HG03432 (cell line): ENCODE measurements at regions not wholly inside any gene's neighbourhood (a gene's known extent, or its start where the extent isn't known, plus 50 kb on each side); places are given as distances from the start of the nearest gene placed in this dataset.

Source experiments
- ATAC-seq: cut with Tn5 transposase; IDR thresholded peaks from one replicate; pipeline ENCODE4 v1.9.1; 2021; ENCODE audit warnings: mild to moderate bottlenecking, moderate library complexity; ENCODE audit not compliant: unreplicated experiment

DNA sequence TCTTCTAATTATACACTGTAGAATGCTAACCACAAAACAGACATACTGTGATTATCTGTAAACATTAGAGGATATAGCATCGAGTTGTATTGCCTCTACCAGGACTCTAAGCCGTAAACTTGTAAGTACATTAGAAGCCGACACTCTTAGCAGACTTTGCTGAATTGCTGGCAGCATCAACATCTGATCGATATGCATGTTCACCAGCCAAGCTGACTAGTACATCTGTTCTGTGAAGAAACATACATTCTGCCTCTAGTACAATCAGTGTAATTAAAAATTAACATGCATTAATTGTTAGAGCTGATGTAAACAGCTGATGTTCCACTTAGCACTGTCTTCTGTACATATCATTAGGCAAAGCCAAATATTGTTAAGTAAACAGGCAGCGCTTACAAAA, 502.2 kb downstream of the NR4A2 start:
- no peak for ATAC-seq

DNA sequence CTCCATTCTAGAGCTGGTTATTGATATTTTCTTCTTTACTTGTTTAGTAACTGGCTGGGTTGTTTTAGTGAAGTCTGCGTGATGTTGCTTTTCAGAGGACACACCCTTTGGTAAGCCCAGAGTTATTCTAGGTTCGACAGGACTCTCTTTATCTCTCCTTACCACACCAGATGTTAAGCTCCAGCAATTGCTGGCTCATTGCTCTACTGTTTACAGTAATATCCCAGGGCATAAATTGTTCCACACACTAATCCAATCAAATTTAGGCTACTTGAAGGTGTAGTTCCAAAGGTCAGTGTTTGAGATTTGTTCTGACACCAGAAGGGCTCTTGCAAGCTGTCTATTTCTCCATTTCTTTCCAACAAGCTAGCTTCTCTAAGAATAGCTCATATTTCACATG, 506.6 kb downstream of the NR4A2 start:
- no peak for ATAC-seq

DNA sequence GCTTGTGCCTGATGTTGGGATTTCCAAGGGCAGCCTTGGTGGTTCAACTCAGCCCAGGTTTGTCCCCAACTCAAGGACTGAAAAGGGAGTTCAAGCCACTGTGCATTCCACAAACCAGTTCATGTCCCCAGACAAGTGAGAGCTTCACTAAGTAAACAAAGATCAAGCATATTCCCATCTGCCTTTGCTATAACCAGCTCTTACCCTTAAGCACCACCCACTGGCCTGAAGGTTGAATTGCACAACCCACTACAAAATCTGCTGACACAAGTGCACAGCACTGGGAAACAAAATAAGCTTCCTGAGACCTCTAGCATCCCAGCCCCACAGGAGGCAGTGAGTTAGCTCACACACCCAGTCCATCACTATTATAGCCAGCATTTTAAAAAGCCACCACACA, 516.7 kb downstream of the NR4A2 start:
- peak; percentile 95 for ATAC-seq

DNA sequence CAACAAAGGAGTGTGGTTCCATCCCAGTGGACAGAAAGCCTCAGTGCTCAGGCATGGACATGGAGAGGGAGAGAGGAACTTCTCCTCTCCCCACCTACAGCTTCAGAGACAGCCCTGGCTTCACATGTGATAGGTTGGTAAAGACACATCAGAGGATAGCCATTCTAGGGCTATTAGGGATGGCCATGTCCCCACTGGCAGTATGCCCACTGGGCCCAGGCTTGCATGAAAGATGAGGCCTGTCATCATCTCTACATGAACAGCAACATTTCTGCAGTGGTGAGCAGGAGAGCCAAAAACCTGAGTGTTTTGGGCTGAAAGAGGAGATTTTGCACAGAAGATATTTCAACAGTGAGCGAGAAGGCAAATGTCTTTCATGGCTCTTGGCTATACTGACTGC, 517.2 kb downstream of the NR4A2 start:
- peak; percentile 12 for ATAC-seq

DNA sequence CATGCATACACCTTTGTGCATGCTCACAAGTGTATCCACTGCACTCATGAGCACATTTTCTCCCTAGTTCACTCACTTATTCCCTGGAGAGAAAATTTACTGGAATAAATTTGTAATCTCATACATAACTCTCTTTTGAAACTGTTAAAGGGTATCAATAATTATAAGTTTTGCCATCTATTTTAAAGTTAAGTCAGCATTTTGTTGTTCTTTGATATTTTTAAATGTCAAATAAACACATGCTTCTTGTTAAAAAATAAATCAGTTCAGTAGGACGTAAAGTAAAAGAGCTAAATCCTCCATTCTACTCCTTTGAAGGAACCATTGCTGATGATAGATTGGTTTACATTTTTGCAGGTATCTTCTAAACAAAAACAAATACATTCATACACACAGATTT, 522.1 kb downstream of the NR4A2 start:
- ATAC-seq = no peak

DNA sequence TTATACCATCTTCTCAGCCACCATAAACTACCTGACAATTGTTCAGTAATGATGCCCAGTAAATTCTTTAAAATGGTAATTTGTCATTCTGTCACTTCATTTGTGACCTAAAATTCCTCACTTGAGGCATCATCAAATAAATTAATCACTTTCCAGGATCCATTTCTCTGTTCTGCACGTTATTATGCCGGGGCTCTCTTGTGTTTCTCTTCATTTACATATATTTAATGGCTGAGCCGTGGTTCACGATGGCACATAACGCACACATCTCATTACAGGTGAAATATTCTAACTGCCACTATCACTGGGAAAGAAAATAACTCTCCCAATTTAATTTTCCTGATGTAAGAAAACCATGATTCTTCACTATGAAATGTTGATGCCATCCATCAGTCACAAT, 529.6 kb downstream of the NR4A2 start:
- ATAC-seq = no peak

DNA sequence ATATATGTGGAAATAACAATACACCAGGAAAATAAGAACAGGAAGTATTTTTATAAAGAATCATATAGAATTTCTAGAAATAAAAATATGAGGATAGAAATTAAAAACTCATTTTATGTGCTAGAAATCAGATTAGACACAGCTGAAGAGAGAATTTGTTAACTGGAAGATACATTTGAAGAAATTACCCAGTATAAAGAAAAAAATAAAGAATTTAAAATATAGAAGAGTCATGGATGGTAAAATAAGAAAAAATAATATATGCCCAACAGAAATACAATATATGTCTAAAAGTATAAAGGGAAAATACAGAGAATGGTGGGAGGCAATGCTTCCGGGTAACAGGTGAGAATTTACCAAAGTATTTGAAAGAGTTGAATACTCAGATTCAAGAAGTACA, 539.9 kb downstream of the NR4A2 start:
- no peak for ATAC-seq

DNA sequence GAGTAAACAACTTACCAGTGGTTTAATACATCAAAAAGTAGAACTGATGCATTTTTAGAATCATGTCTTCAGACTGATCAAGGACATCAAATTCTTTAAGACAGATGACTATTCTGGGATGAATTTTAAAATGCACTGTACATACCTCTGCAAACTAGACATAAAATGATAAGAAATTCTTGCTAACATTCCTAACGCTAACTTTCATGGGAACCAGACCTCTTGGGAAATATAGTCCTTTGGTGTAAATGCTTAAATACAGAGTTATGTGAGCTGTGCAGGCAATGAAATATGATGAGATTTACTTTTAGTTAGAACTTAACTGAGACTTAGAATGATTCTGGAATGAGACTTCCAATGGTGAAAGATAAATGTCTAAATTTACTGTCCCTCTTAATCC, 562.0 kb downstream of the NR4A2 start:
- no peak for ATAC-seq

DNA sequence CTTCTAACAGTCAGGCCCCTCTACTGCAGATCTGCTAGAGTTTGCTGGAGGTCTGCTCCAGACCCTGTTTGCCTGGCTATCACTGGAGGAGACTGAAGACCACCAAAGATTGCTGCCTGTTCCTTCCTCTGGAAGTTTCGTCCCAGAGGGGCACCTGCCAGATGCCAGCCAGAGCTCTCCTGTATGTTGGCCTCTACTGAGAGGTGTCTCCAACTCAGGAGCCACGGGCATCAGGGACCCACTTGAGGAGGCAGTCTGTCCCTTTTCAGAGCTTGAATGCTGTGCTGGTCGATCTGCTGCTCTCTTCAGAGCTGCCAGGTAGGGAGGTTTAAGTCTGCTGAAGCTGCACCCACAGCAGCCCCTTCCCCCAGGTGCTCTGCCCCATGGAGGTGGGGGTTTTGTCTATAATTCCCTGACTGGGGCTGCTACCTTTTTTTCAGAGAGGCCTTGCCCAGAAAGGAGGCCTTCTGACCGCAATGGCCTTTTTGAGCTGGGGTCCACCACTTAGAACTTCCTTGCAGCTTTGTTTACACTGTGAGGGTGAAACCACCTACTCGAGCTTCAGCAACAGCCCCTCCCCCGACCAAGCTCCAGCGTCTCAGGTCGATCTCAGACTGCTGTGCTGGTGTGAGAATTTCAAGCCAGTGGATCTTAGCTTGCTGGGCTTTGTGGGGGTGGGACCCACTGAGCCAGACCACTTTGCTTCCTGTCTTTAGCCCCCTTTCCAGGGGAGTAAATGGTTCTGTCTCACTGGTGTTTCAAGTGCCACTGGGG, 566.0 kb downstream of the NR4A2 start:
- no peak for ATAC-seq

DNA sequence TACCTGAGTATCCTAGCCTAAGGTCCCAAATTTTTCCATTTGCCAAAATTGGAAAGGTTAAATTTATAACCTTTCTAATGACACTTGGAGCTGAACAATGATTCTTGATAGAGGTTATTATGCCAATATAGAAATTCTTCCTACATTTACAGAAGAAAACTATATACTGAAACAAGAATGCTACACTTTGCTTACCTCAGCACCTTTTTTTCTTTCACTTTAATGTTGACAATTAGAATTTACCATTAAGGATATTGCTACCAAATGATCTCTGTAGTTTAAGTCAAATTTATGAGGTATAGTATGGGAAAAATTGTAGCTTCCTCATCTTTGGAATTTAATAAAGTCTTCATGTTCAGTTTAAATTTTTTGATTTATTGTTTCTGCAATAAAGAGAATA, 577.0 kb downstream of the NR4A2 start:
- ATAC-seq = no peak

DNA sequence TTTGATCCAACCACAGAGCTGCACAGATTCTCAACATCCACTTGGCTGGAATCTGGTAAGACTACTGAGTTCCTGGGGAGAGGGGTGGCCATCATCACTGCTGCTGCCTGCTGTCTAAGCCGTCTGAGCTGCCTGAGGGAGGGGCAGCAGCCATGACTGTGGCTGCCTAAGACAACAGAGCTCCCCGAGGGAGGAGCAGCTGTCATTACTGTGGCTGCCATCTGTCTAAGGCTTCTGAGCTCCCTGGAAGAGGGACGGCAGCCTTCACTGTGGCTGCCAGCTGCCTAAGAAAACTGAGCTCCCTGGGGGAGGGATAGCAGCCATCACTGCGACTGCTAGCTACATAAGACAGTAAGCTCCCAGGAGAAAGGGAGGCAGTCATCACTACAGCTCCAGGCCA, 584.4 kb downstream of the NR4A2 start:
- peak; percentile 19 for ATAC-seq

DNA sequence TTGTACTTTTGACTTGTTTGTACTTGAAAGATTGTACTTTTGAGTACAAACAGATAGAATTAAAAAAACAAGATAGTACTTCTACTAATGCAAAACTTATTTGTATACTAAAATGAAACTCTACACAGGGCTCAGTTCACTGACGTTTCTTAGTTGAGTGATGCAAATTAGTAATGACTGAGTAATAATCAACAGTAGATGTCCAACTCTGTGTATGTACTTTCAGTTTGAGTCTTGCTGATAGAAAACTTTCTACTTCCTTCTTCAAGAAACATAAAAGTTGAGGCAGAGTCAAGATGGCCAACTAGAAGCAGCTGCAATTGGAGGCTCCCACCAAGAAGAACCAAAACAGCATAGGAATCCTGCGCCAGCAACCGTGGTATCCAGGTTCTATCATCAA, 585.0 kb downstream of the NR4A2 start:
- peak; percentile 73 for ATAC-seq

DNA sequence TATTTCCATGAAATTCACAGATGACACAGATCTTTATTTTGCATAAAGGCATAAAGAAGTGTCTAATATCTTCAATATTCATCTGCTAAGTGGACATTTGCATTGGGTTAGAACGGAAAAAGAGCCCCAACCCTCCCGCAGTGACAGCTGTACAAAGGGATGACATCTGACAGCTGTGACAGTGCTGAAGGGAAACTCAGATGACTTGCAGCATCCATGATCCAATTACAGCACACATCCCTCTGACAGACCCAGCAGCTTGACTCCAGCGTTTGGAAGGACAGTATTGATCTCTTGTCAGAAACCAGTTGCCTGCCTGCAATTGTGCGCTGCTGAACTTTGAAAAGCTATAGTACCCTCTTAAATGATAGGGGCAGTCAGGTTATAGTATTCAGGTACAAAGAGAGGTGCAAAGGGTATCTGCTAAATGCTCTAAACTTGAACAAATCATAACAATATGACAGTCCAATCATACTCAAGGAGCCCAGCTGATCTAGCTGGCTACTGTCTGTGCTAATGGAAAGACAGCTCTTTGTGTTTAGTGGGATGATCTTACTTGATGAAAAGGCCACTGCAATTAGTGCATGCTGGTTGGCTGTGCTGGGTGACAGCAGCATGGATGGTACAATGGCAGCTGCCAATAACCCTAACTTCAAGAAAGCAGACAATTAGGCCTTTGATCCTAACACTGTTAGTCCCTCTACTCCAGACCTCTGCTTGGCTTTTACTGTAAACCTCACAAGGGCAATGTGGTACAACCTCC, 599.2 kb downstream of the NR4A2 start:
- no peak for ATAC-seq

DNA sequence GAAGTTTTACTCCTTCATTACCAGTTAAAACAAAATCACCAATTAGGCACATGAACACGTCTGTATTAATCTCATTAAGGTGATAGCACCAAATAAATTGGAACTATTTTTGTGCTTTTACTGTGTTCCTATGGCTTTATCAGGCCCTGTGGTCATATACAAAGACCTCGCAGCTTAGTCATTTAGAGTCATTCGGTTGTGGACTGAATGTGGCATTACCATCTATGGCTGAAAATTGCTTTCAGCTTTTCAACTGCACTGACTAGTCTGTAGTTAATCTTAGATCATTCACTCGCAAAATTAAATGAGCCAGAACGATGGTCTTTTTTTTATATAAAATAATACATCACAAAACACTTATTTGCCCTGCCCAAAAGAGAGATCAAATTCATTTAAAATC, 601.7 kb downstream of the NR4A2 start:
- ATAC-seq = no peak

DNA sequence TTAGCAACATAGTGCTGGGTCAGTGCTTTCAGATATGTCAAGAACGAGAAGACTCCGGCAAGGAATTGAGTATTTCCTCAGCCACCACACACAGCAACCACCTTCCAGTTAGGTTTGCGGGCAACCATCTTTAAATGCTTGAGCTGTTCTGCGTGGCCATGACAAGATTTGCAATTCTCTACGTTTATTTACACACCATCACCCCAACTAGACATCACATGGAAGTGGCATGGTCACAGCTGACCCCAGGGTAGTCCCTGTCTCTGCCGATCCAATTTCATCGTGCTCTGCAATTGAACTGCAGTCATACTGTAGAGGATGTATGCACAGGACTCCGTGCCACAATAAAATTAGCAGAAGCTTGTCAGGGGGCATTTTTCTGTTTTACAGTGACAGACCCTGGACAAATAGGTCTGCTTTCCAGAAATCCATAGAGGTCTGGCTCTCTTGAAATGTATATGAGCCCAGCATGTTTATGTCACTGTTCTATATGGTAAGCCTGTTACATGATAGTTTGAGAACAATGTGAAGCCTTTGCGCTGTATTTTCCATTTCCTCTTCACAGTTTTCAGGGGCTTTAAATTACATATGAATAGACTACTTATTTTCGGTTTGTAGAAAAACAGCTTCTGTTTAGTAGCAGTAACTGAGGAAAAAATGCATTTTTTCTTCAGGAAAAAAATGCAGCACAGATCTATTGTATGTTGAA, 605.2 kb downstream of the NR4A2 start:
- no peak for ATAC-seq

DNA sequence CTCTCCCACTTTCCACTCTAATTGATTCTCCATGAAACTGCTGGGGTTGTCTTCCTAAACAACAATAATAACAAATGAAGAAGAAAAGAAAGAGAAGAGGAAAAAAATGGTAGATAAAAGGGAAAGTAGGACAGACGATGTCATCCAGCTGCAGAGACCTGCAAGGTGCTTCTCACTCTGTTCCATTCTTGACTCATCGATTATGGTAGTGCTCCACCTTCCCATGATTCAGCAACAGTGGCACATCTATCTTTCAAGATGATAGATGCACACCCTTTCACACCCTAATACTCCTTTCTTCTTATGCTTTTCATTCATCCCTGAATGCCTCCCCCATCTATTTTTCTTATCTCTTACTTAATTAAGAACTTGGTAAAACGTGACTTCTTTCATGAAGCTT, 610.2 kb downstream of the NR4A2 start:
- no peak for ATAC-seq

DNA sequence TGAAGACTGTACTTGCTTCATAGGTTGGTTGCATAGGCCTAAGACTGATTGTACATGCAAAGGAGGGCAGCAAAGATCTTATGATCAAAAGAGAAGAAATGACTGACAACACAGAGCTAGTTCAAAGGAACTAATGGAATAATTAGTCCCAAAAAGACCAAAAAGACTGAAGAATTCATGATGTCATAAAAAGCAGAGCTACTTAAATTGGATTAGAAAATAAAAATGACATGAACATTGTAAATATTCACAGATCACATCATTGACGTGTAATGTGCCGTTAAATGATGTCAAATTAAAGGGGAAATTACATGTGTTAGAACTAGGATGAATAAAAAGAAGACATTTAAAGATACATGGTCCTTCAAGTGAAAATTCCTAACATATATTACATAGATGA, 616.8 kb downstream of the NR4A2 start:
- ATAC-seq = no peak

DNA sequence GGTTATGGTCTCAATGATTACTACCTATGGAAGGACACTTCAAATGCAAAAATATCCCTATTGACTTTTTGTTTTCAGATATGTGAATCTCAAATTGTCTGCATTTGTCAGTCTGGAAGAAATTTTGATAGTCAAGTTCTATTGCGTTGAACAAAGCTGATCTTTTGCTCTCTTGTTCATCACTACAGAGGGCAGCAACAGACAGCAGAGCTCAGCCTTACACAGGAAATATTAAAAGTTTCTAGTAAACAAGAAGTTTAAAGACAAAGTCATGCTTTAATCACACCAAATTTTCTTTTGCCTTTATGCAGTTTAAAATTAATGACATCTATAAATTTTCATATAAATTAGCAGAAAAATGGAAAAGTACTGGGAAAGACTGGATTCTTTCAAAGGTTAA, 617.5 kb downstream of the NR4A2 start:
- no peak for ATAC-seq

DNA sequence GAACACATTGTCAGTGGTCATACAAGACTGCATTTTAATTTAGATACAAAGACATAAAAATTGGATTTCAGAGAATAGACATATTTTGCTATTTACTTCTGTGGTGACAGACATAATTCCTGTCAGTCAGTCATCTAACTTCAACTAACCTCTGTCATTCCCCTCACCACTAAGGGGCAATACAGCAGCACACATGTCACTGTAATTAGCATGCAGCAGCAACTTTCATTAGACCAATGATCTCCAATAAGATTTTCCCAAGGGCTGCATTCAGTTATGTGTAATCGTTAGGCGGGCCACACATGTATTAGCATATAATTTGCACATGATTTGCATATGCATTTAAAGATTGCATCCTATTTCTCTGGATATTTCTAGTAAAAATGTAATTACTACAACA, 624.5 kb downstream of the NR4A2 start:
- ATAC-seq = no peak

DNA sequence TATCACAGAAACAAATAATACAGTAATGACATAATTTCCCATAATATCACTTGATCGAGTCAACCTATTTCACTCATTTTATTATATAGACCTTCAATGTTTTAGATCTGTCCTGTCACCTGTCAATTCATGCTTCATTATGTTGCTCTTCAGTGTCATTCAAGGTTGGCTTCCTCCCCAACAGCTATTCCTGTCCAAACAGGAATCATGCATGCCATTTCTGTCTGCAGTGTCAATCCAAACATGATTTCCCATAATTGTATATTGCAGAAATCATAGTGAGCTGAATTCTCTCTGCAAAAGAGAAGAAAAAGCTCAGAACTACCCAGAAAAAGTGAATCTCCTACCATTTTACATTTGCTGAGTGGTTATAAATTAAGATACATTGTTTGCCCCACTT, 628.6 kb downstream of the NR4A2 start:
- no peak for ATAC-seq

DNA sequence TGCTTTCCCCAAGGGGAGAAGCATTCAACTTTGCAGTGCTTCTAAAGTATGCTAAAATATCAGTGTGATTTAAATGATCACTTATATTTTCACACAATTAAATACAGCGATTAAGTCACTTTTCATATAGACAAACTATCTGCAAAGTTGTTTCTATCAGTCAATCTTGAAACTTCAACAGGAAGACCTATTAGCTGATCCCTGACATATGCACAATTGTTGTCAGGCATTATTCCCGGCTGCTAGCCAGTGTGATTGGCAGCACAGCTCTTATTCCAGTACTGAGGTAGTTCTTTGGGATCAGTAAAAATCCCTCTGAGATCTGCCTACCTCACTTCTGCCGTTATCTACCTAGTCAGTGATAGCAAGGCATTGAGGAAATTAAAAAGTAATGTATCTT, 629.5 kb downstream of the NR4A2 start:
- no peak for ATAC-seq

DNA sequence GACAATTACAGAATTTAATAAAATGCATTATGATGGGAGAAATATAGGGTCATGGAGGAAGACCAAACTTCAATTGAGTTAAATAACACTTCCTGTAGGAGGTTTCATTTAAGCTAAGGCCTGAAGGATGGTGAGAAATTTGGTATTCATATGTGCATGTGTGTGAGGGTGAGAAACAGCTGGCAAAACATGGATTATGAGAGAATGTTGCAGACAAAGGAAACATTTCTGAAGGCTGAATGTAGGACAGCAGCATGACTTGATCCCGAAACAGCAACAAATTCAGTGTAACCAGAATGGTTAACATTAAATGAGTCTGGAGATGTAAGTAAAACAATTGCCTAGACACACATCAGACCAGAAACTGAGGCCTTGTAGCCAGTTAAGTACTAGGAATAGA, 630.8 kb downstream of the NR4A2 start:
- no peak for ATAC-seq
